ENCODE measurements at regions not wholly inside any gene's neighbourhood (a gene's known extent, or its start where the extent isn't known, plus 50 kb on each side); places are given as distances from the start of the nearest gene placed in this dataset.

DNA sequence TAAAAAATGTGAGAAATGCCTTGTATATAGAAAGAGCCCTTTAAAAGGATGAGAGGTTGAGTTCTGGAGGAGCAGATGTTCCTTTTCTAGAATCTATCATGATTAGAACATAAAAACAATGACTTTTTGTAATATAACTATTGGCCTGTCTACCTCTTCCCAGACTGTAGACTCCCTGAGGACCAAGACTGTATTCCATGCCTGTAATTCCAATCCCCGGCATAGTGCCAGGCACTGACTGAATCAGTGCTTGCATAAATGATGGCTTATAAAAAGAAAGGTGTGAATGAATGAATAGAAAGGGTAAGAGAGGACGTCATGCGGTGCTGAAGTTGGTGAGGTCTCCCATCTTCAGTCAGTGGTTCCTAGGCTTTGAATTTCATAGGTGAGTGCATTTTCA, 92.6 kb upstream of the GDNF start (continued):
- TF ChIP-seq, protein P1, sequence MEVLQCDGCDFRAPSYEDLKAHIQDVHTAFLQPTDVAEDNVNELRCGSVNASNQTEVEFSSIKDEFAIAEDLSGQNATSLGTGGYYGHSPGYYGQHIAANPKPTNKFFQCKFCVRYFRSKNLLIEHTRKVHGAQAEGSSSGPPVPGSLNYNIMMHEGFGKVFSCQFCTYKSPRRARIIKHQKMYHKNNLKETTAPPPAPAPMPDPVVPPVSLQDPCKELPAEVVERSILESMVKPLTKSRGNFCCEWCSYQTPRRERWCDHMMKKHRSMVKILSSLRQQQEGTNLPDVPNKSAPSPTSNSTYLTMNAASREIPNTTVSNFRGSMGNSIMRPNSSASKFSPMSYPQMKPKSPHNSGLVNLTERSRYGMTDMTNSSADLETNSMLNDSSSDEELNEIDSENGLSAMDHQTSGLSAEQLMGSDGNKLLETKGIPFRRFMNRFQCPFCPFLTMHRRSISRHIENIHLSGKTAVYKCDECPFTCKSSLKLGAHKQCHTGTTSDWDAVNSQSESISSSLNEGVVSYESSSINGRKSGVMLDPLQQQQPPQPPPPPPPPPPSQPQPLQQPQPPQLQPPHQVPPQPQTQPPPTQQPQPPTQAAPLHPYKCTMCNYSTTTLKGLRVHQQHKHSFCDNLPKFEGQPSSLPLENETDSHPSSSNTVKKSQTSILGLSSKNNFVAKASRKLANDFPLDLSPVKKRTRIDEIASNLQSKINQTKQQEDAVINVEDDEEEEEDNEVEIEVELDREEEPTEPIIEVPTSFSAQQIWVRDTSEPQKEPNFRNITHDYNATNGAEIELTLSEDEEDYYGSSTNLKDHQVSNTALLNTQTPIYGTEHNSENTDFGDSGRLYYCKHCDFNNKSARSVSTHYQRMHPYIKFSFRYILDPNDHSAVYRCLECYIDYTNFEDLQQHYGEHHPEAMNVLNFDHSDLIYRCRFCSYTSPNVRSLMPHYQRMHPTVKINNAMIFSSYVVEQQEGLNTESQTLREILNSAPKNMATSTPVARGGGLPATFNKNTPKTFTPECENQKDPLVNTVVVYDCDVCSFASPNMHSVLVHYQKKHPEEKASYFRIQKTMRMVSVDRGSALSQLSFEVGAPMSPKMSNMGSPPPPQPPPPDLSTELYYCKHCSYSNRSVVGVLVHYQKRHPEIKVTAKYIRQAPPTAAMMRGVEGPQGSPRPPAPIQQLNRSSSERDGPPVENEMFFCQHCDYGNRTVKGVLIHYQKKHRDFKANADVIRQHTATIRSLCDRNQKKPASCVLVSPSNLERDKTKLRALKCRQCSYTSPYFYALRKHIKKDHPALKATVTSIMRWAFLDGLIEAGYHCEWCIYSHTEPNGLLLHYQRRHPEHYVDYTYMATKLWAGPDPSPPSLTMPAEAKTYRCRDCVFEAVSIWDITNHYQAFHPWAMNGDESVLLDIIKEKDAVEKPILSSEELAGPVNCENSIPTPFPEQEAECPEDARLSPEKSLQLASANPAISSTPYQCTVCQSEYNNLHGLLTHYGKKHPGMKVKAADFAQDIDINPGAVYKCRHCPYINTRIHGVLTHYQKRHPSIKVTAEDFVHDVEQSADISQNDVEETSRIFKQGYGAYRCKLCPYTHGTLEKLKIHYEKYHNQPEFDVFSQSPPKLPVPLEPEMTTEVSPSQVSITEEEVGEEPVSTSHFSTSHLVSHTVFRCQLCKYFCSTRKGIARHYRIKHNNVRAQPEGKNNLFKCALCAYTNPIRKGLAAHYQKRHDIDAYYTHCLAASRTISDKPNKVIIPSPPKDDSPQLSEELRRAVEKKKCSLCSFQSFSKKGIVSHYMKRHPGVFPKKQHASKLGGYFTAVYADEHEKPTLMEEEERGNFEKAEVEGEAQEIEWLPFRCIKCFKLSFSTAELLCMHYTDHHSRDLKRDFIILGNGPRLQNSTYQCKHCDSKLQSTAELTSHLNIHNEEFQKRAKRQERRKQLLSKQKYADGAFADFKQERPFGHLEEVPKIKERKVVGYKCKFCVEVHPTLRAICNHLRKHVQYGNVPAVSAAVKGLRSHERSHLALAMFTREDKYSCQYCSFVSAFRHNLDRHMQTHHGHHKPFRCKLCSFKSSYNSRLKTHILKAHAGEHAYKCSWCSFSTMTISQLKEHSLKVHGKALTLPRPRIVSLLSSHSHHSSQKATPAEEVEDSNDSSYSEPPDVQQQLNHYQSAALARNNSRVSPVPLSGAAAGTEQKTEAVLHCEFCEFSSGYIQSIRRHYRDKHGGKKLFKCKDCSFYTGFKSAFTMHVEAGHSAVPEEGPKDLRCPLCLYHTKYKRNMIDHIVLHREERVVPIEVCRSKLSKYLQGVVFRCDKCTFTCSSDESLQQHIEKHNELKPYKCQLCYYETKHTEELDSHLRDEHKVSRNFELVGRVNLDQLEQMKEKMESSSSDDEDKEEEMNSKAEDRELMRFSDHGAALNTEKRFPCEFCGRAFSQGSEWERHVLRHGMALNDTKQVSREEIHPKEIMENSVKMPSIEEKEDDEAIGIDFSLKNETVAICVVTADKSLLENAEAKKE (CRISPR knock-in tag; IDR thresholded peaks at IDR 0.05), result no peak
- no peak for TF ChIP-seq EZH2 (IDR thresholded peaks at IDR 0.05; ENCODE audit: low read depth, unreplicated experiment)
- no peak for TF ChIP-seq ZNF114 (CRISPR knock-in tag; IDR thresholded peaks at IDR 0.05)

DNA sequence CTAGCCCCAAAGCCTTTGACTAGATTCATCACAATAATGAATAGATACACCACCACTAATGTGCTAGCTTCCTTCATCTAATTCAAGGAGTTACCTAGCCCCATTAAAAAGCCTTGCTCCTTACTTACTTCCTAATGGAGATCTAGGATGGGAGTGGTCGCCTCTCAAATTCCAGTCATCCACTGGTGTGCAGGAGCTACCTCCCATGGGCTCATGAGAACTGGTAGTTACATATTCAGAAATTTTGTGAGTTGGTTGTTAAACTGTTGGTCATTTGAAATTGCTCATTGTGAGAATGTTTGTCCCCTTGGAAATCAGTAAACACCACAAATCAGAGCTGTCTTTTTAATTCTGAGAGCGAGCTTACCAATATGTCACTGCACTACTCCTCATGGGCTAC, 91.7 kb upstream of the GDNF start:
- no peak overlapping the region for H3K4me3 Mint-ChIP-seq
- no peak for ATAC-seq
- no peak overlapping the region for H3K27ac Mint-ChIP-seq
- no peaks in the 10 kb centered on the region for H4K20me1 ChIP-seq (replicated peaks; ENCODE audit: insufficient read depth)
- H3K36me3 Mint-ChIP-seq (ENCODE audit: low read depth), result no peaks in the 10 kb centered on the region; the same call in 2 of the 3 replicates
- peaks cover 11% of the 10 kb centered on the region; the same call in 1 of the 2 replicates for H3K9me2 ChIP-seq (ENCODE audit: insufficient read depth)
- no peak overlapping the region for H3K4me3 ChIP-seq
- H2AFZ ChIP-seq, result no peak overlapping the region
- no peaks in the 10 kb centered on the region for H3K36me3 ChIP-seq (ENCODE audit: insufficient read depth)
- no peaks in the 10 kb centered on the region for H3K9me3 Mint-ChIP-seq
- no peaks in the 10 kb centered on the region for H3F3A ChIP-seq (replicated peaks; ENCODE audit: low read depth)
- no peaks in the 10 kb centered on the region for H3K27me3 ChIP-seq (ENCODE audit: insufficient read depth)
- peaks cover 4% of the 10 kb centered on the region for H3K27me3 Mint-ChIP-seq (ENCODE audit: insufficient read depth, low read depth, poor library complexity)
- H3K27ac ChIP-seq (ENCODE audit: low read depth), result no peak overlapping the region
- H3K79me2 ChIP-seq (replicated peaks; ENCODE audit: insufficient read depth), result no peaks in the 10 kb centered on the region
- TF ChIP-seq CREB1 (CRISPR knock-in tag; IDR thresholded peaks at IDR 0.05; ENCODE audit: low read depth), result no peak
- TF ChIP-seq NANOG (IDR thresholded peaks at IDR 0.05; ENCODE audit: borderline replicate concordance), result no peak
- DNase-seq (ENCODE audit: low spot score), result no peak
- H3K4me1 Mint-ChIP-seq, result no peaks in the 10 kb centered on the region
- H3K4me1 ChIP-seq (ENCODE audit: insufficient read depth), result no peaks in the 10 kb centered on the region
- H3K4me2 ChIP-seq, result no peak overlapping the region

DNA sequence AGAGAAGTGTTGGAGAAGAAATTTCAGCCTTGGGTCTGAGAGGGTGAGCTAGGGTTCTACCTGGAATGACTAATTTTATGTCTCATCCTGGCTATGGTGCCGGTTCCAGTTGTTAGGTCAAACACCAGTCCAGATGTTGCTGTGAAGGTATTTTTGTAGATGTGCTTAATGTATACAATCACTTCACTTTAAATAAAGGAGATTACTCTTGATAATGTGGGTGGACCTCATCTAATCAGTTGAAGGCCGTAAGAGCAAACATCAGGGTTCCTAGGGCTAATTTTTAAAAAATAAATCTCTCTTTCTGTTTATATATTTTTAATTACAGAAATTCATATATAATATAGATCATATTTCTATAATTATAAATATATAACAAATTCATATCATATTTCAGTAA, 90.5 kb upstream of the GDNF start:
- Histone ChIP-seq H3F3A (replicated peaks; ENCODE audit: low read depth) (no peaks in the 10 kb centered on the region), H3K27ac (ENCODE audit: low read depth) (no peak overlapping the region), H2AFZ (no peak overlapping the region), H3K27me3 (ENCODE audit: insufficient read depth) (no peaks in the 10 kb centered on the region), H3K4me2 (no peak overlapping the region), H3K36me3 (ENCODE audit: insufficient read depth) (no peaks in the 10 kb centered on the region), H3K79me2 (replicated peaks; ENCODE audit: insufficient read depth) (no peaks in the 10 kb centered on the region), H3K4me3 (no peak overlapping the region), H3K9me2 (ENCODE audit: insufficient read depth) (peaks cover 6% of the 10 kb centered on the region; the same call in 1 of the 2 replicates), H4K20me1 (replicated peaks; ENCODE audit: insufficient read depth) (no peaks in the 10 kb centered on the region), H3K4me1 (ENCODE audit: insufficient read depth) (no peaks in the 10 kb centered on the region)
- Mint-ChIP-seq H3K4me3 (no peak overlapping the region), H3K9me3 (no peaks in the 10 kb centered on the region), H3K36me3 (ENCODE audit: low read depth) (no peaks in the 10 kb centered on the region; the same call in 2 of the 3 replicates), H3K27ac (no peak overlapping the region), H3K27me3 (ENCODE audit: insufficient read depth, low read depth, poor library complexity) (peaks cover 4% of the 10 kb centered on the region), H3K4me1 (no peaks in the 10 kb centered on the region)
- TF ChIP-seq CREB1 (CRISPR knock-in tag; IDR thresholded peaks at IDR 0.05; ENCODE audit: low read depth) (no peak), ZNF331 (CRISPR knock-in tag; IDR thresholded peaks at IDR 0.05; ENCODE audit: low read depth) (no peak), POLR2AphosphoS5 (IDR thresholded peaks at IDR 0.05; ENCODE audit: low read depth) (no peak), NANOG (IDR thresholded peaks at IDR 0.05; ENCODE audit: borderline replicate concordance) (no peak)
- DNase-seq (ENCODE audit: low spot score) (no peak), ATAC-seq (no peak)
